ENCODE measurements at regions not wholly inside any gene's neighbourhood (a gene's known extent, or its start where the extent isn't known, plus 50 kb on each side); places are given as distances from the start of the nearest gene placed in this dataset.
"Not testable (repeated sequence)": the region's sequence is repeated elsewhere in the genome, so short reads cannot be mapped to it uniquely, and the experiment has no call there.

- DNase-seq (ENCODE audit: low spot score) = no peak
These were observed 272.7 kb downstream of the FAM72C start for GRCh38 chr1:143699115-143699514.

GRCh38 chr1:143698016-143698415, 273.8 kb downstream of the FAM72C start:
- no peak for DNase-seq (ENCODE audit: low spot score)

- no peak for DNase-seq (ENCODE audit: low spot score)
These were observed 277.7 kb downstream of the FAM72C start for GRCh38 chr1:143694085-143694484.

- no peak for DNase-seq (ENCODE audit: low spot score)
These were observed 279.7 kb downstream of the FAM72C start for GRCh38 chr1:143691971-143692529.

- DNase-seq (ENCODE audit: low spot score) = no peak
These were observed 280.3 kb downstream of the FAM72C start for GRCh38 chr1:143691400-143691891.

- no peak for DNase-seq (ENCODE audit: low spot score)
These were observed 282.0 kb downstream of the FAM72C start for GRCh38 chr1:143689781-143690180.

- no peak for DNase-seq (ENCODE audit: low spot score)
These were observed 291.5 kb downstream of the FAM72C start for GRCh38 chr1:143680304-143680703.

GRCh38 chr1:143672983-143673382, 298.8 kb downstream of the FAM72C start:
- no peak for DNase-seq (ENCODE audit: low spot score)

GRCh38 chr1:143667730-143668129, 304.1 kb downstream of the FAM72C start:
- DNase-seq (ENCODE audit: low spot score) = no peak

- no peak for DNase-seq (ENCODE audit: low spot score)
These were observed 304.9 kb downstream of the FAM72C start for GRCh38 chr1:143666851-143667250.

- DNase-seq (ENCODE audit: low spot score) = no peak
These were observed 306.2 kb downstream of the FAM72C start for GRCh38 chr1:143665606-143666005.

GRCh38 chr1:143663056-143663455, 308.7 kb downstream of the FAM72C start:
- not testable (repeated sequence) for DNase-seq (ENCODE audit: low spot score)

- no peak for DNase-seq (ENCODE audit: low spot score)
These were observed 310.2 kb downstream of the FAM72C start for GRCh38 chr1:143661418-143662101.

- DNase-seq (ENCODE audit: low spot score) = no peak
These were observed 311.3 kb downstream of the FAM72C start for GRCh38 chr1:143660354-143660941.

- no peak for DNase-seq (ENCODE audit: low spot score)
These were observed 318.4 kb downstream of the FAM72C start for GRCh38 chr1:143653429-143653802.

GRCh38 chr1:143652744-143653428, 318.9 kb downstream of the FAM72C start:
- no peak for DNase-seq (ENCODE audit: low spot score)

GRCh38 chr1:143652187-143652586, 319.6 kb downstream of the FAM72C start:
- no peak for DNase-seq (ENCODE audit: low spot score)

GRCh38 chr1:143651350-143651992, 320.3 kb downstream of the FAM72C start:
- DNase-seq (ENCODE audit: low spot score) = no peak

GRCh38 chr1:143644035-143644434, 327.8 kb downstream of the FAM72C start:
- not testable (repeated sequence) for DNase-seq (ENCODE audit: low spot score)

GRCh38 chr1:143643148-143643885, 328.5 kb downstream of the FAM72C start:
- DNase-seq (ENCODE audit: low spot score) = peak; percentile 33

- DNase-seq (ENCODE audit: low spot score) = no peak
These were observed 345.9 kb downstream of the FAM72C start for GRCh38 chr1:143625886-143626285.

- DNase-seq (ENCODE audit: low spot score) = no peak
These were observed 351.9 kb downstream of the FAM72C start for GRCh38 chr1:143619851-143620250.

Data from D341Med (cell line).